HG02852 (cell line): ENCODE measurements at regions not wholly inside any gene's neighbourhood (a gene's known extent, or its start where the extent isn't known, plus 50 kb on each side); places are given as distances from the start of the nearest gene placed in this dataset.

Experiments used
- ATAC-seq: cut with Tn5 transposase; IDR thresholded peaks from one replicate; pipeline ENCODE4 v1.9.1; 2021; ENCODE audit warnings: mild to moderate bottlenecking, moderate library complexity; ENCODE audit not compliant: unreplicated experiment

DNA sequence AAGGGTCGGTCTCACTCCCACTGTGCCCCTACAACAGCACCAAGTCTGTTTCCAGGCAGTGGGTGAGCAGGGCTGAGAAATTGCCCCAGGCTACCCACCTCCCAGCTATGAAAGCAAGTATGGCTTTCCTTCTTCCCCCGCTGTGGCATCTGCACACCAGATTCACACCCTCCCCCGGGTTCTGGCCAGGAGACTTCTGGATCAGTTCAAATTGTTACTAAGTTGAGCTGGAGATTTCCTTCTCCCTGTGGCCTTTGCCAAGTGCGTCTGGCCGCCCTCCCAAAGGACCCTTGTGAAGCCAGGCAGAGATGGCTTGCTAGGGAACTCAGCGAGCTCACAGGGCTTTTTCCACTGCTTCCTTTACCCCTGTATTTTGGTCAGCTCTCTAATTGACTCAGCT lies 555.4 kb downstream of the SH2D4B start:
- no peak for ATAC-seq

DNA sequence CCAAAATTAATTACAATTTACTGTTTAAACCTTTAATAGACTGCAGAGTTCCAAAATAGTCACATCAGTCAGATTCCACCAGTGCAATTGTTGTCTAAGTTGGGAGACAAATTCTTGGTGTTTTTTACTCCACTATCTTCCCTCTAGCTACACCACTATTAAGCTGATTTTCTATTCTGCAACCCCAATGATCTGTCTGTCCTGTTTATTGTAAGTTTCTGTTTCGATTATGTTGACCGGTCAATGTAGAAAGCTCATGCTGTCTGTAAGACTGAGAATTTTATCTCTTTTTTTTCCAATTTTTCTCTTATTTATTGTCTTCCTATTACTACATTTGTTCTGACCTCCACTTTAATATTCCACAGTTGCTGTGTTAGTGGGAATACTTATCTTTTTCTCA lies 557.5 kb downstream of the SH2D4B start:
- ATAC-seq: no peak

DNA sequence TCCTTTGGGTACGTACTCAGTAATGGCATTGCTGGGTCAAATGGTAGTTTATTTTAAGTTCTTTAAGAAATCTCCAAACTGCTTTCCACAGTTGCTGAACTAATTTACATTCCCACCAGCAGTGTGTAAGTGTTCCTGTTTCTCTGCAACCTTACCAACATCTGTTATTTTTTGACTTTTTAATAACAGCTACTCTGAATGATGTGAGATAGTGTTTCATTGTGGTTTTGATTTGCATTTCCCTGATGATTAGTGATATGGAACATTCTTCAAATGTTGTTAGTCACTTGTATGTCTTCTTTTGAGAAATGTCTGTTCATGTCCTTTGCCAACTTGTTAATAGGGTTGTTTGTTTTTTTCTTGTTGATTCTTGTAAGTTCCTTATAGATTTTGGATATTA lies 558.9 kb downstream of the SH2D4B start:
- no peak for ATAC-seq

DNA sequence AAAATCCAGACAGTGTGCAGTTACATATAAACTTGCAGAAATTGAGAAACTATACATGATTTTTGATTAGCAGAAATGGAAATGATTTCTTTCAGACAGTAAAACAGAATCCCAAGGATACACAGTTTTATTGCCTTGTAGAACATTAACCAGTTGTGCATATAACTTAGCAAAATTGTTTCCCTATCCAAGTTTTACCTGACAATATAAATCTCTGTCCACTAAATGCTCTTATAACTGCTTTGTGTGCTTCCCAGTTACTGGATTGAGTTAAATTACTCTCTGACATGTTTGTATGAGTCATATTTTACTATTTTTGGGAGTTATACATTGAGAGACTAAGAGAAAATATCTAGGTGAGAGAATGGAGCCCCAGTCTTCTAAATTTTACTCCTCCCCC lies 563.4 kb downstream of the SH2D4B start:
- ATAC-seq: no peak

DNA sequence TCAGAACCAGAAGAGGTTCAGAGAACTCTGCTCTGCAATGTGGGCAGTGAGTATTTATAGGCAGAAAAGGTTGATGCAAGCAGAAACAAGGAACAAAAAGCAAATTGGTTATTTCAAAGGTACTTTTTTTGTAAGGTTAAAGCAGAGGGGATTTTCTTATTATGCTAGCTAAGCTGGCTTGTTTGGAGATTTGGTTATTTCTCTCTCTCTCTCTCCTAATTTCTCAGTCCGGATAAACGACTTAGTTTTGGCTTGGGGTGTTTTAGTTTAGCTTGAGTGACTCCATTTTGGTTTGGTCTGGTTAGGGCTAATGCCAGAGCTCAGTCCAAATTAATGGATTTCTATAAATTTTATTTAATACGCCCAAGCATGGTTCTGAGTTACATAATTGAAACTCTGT lies 566.8 kb downstream of the SH2D4B start:
- ATAC-seq: peak; percentile 36

DNA sequence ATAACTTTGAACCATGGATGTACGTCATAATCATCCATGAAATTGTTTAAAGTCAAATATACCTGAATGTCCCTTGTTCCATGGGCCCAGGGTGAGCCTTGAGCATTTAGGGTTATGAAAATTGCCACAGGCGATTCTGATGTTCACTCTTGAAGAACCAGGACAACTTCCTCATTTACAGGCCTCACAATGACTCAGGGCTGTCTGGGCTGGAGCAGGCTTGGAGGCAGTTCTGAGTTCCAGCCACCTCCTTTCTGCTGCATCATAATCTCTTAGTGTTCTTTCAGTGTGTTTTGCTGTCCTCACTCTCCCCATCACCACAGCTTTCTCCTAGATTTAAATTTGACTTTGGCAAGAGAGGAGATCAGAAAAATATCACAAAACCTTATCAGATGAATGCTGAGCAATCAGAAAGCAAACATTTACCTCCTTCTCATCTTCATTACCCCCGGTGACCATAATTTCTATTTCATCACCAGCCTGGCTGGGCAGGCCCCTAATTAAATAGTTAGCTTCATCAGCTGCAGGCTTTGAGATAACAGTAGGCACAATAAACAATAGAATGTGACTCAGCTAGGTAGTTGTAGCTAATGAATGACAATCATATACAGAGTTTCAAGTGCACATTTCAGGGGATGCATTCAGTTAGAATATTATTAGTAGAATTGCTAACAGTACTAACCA lies 571.0 kb downstream of the SH2D4B start:
- ATAC-seq: peak; percentile 82

DNA sequence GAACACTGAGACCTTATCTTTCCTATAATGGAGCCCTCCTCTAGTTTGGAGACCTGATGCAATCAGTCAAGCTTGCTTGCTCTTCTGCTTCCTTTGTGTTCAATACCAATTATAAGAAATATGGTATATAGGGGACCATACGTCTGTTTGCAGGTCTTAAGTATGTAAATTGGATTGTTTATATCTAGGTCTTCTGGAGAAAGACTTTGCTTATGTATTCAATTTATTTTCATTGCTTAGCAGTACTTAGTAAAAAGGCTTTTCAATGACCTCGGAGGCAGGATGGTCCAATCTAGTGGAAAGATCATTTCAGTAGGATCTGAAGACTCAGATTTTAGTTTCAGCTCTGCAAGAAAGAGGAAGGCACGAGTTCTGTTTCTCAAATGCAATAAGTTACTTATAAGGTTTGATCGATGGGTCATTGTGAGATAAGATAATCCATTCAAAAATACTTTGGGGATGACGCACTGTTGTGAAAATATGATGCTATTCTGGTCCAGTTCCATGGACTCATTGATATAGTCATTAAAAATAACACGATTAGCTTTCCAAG lies 571.6 kb downstream of the SH2D4B start:
- no peak for ATAC-seq

DNA sequence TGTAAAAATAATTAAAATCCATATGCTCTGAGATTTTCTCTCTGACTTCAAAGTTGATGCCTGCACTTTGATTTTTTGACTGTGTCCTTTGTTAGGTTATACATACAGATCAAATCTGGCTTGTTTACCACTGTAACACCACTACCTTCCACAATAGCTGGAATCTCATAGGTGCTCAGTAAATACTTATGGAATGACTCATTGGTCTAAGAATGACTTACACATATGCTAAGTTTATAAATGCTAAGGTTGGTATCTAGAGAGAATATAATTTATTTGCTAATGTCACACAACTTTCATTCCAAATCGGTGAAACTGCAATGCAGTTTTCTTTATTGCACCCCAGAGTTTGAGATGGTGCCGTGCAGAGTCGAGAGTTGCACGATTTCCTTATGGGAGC lies 578.5 kb downstream of the SH2D4B start:
- ATAC-seq: no peak

DNA sequence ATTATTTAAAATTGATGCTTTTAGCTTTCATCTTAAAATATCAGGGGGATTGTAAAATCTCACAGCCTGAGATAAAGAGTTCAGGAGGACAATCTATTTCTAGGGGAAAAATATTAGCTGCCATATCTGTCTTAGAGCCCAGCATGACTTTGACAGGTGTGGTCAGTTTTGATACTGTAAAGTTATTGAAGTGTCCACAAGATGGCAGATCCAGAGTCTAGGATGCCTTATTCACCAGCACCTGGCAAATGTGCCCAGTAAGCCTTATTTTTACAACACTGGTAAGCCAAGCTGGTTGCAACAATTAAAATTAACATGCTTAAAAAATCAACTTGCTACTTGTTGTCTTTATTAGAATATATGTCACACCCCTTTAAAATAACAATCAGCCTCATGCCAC lies 579.3 kb downstream of the SH2D4B start:
- no peak for ATAC-seq

DNA sequence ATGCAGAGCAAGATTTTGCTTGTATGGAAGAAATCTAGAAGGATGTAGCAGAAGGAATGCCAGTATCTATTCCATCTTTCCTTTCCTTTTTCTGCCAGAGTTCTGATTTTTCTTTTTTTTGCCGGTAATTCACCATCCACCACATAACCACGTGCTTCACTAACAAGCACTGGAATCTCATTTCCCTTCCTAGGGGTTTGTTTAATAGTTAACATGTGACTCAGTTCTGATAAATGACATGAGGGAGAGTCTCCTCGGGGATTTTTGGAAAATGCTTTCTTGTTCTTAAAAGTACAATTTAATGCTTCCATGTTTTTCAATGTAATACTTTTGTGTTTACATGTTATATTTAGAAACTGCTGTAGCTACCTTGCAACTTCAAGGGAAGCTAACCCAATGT lies 590.2 kb downstream of the SH2D4B start:
- ATAC-seq: no peak

DNA sequence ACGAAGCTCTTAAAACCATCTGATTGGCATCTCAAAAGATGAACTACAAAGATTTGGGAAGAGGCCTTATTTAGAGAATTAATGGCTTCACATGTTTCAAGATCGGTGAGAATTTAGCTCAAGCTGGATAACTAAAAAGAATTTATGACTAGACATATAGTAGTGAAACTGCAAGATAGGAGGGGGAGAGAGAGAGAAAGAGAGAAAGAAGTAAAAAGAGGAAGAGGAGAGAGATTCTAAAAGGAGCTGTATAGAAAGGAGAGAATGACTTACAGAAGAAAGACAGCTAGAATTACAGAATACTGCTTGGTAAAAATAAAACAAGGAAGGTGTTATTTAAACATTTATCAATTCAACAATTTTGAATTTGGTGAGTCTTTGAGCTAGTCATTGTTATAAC lies 592.3 kb downstream of the SH2D4B start:
- no peak for ATAC-seq

DNA sequence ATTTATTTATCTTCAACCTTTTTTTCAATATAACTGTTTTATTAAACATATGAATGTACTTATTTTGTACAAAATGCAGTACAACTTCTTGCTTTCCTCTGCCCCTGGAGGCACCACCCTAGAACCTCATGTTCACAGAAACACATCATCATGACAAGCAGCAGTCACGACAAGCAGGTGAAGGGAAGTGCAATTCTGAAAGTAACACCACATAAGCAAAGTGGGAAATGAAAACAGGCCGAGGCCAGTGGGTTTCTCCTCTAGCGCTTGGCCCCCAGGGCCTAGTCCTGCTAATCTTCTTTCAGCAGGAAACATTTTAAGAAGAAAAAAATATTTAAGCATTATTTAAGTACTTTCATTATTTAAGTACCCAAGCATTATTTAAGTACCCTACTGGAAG lies 598.1 kb downstream of the SH2D4B start:
- ATAC-seq: peak; percentile 94

DNA sequence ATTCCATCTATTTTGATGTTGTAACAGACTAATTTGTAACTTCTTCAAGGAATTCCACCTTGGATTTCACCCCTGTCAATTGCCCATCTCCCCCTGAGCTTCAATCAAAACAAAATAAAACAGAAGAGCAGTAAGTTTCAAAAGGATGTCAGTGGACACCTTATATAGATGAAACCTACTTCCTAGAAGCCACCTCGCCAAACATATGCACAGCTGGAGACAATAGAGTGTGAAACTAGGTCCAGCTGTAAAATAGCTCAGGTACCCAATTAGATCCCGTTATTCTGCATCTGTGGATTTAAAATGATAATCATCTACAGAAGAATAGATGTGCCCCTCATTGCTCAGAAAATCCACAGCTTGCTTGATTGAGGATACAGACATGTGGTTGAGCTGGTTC lies 598.6 kb downstream of the SH2D4B start:
- peak; percentile 28 for ATAC-seq

DNA sequence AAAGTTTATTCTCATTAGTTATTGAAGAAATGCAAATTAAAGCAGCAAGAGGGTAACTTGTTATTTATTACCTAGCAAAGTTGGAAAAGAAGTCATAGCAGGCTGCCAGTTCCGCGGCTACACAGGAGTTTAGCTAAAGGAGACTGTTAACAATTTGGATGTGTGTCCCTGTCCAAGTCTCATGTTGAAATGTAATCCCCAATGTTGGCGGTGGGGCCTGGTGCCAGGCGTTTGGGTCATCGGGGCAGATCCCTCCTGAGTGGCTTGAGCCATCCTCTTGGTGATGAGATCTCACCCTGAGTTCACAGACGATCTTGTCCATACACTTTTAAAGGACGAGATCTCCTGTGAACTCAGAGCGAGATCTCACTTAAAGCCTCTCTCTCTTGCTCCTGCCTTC lies 608.3 kb downstream of the SH2D4B start:
- no peak for ATAC-seq

DNA sequence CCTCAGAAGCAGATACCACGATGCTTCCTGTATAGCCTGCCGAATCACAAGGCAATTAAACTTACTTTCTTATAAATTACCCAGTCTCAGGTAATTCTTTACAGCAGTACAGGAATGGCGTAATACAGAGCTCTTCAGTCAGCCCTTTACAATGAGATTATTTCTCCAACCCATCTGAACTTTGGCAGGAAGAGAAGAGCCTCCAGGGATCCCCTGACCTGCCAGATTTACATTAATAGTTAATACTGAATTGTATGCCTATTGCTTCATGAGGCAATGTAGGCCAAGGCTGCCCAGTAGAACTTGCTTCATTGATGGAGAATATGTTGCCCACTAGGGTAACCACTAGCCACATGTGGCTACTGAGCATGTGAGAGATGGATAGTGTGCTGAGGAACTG lies 608.7 kb downstream of the SH2D4B start:
- ATAC-seq: no peak

DNA sequence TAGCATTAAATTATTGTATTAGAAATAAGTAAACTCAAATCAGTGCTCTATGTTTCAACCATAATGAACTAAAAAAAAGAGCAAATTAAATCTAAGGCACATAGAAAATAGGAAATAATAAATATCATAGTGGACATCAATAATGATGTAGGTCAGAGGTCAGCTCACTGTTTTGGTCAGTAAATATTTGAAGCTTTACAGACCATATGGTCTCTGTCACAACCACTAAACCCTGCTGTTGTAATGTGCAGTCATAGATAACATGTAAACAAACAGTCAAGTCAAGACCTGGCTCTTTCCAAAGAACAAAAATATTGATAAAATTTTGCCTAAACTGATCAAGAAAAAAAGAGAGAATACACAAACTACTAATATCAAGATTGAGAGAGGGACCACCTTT lies 615.0 kb downstream of the SH2D4B start:
- no peak for ATAC-seq

DNA sequence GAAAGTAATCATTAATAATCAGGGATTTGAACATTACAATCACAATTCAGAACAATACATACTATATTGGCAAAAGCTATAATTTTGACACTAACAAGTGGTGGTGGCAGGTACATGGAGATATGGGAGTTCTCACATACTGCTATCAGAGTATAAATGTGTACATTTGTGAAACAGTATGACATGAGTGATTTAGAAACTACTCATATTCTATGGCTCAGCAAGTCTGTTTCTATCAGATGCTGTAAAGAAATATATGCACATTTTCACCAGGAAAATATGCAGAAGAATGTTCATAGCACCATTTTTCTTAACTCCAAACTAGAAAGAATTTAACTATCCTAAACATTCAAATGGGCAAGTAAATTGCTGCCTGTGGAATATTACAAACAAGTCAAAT lies 620.0 kb downstream of the SH2D4B start:
- no peak for ATAC-seq

DNA sequence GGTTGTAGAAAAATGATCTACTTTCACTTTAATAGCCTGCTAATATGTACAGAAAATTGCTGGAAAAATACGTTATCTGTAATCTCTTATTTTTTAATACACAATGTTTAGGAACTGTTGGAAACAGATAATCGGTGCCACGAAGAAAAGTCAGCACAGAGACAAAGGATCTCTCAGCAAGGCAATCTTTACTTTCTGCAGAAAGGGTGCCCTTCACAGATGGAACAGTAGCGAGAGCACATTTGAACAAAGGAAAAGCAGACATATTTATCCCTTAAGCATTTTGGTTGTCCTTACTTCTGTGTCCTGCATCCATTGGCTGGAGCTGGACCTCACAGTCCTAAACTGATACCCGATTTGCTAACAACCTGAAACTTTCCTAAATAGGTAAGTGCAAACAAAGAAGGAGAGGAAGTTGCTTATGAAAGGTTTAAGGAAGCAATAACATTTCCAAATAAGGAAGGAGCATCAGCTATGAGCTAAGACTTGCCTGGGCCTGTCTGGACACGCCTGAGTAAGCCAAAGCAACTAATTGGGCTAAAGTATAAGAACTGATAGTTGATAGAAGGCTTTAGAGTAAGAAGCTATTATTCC lies 640.0 kb downstream of the SH2D4B start:
- no peak for ATAC-seq

DNA sequence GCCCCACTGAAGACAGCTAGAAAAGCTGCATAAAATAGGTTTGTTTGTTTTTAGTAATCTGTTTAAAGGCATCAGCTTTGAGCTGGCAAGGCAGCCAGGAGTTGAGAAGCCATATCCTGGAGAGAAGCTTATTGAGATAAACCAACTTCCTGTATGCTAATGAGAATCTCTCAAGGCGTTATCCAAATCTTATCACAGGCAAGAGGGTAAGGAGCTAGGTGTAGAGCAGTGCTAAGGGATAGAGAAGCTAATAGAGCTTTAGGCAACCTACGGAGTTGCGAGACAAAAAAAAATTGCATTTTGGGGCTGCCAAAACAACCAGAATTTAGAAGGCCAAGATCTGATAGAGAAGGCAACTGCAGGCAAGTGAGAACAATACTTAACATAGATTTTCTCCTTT lies 641.6 kb downstream of the SH2D4B start:
- ATAC-seq: no peak

DNA sequence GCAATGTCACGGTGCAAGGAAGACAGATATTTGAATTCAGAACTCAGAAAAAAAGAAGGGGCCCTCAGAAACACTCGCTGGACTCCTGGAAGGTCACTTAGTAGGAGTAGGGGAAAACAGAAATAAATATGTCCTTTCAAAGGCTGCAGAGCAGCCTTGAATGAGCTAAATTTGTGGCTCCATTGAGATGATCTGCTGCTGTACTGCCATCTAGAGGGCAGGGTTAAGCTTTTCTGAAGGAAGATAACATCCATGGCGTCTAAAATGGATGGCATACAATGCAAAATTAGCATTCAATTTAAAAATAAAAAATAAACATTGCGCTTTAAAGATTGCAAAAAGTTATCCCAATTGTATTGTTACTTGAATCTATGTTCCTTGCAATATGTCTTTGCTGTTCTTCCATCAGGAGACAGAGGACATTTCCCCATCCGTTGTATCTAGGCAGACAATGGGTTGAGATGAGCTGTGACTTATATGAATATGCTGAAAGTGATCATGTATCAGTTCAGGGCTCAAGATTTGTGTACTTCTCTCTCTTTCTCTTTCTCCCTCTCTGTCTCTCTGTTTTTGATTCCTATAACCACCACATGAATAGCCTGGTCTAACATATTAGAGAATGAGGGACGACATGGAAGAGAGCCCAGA lies 642.2 kb downstream of the SH2D4B start:
- peak; percentile 84 for ATAC-seq

DNA sequence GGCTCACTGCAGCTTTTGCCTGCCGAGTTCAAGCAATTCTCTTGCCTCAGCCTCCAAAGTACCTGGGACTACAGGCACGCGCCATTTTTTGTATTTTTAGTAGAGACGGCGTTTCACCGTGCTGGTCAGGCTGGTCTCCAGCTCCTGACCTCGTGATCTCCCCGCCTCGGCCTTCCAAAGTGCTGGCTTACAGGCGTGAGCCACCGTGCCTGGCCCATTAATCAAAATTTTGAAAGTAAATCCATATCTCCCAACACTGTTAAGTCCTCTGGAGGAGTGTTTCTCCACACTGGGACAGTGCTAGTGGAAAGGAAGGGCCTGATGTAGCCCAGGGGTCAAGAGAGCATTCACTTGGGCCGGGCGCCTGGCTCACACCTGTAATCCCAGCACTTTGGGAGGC lies 644.6 kb downstream of the SH2D4B start:
- no peak for ATAC-seq

DNA sequence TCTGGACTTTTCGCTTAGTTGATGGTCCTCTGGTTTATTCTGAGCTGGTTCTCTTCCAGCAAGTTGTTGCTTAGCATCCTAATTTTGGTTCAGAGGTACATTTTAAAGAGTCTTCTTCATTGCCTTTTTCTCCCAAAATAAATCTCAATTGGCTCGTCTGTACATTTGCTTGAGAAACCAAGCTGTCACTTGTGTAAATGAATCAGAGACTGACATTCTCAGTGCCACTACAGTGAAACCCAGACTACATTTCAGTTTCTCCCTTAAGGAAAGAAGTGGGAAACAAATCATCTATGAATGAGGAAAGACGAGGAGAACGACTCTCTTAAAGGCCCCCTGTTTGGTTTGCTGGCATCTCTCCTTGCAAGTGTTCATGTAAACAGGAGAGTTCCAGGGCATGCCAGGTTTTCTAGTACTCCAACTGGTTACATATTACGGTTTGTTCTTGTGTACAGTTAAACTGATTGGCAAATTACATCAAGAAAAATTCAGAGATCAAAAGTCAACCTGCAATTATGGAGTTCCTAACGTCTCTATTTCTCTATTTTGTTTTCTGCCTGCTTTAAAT lies 654.6 kb downstream of the SH2D4B start:
- no peak for ATAC-seq
